D721Med (cell line): ENCODE measurements at regions not wholly inside any gene's neighbourhood (a gene's known extent, or its start where the extent isn't known, plus 50 kb on each side); places are given as distances from the start of the nearest gene placed in this dataset.

Experiments used
- DNase-seq: peaks from one replicate; pipeline ENCODE4 v3.0.0; 2011; ENCODE audit warnings: low spot score; ENCODE audit not compliant: insufficient read length
- FAIRE-seq: peaks from 2 replicates; lab custom pipeline; 2011; peaks lifted over from hg19 to GRCh38; lab: Jason Lieb, UNC
- TF ChIP-seq, protein P1 (sequence below): IDR thresholded peaks from 2 replicates; pipeline ENCODE4 v1.5.1; 2012; ENCODE audit warnings: mild to moderate bottlenecking, control low read depth; ENCODE audit not compliant: insufficient read depth; ENCODE audit errors: missing control alignments

DNA sequence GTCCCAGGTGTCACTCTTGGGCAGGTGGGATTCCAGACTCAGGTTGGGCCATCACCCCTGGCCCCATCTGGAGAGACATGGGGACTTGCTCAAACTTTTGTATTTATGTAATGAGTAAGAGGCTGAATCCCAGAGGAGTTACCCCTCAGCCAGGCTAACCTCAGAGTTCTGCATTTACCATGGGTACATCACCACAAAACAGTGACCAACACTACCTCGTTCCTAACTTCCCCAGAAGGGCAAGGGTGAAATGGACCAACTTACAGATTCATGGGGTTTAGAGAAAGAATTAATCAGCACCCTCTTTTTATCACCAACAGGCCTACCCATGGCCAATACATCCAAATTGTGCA, 259.9 kb upstream of the MARCKS start:
- TF ChIP-seq, protein P1, sequence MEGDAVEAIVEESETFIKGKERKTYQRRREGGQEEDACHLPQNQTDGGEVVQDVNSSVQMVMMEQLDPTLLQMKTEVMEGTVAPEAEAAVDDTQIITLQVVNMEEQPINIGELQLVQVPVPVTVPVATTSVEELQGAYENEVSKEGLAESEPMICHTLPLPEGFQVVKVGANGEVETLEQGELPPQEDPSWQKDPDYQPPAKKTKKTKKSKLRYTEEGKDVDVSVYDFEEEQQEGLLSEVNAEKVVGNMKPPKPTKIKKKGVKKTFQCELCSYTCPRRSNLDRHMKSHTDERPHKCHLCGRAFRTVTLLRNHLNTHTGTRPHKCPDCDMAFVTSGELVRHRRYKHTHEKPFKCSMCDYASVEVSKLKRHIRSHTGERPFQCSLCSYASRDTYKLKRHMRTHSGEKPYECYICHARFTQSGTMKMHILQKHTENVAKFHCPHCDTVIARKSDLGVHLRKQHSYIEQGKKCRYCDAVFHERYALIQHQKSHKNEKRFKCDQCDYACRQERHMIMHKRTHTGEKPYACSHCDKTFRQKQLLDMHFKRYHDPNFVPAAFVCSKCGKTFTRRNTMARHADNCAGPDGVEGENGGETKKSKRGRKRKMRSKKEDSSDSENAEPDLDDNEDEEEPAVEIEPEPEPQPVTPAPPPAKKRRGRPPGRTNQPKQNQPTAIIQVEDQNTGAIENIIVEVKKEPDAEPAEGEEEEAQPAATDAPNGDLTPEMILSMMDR = no peak
- DNase-seq = no peak
- FAIRE-seq = no peak

DNA sequence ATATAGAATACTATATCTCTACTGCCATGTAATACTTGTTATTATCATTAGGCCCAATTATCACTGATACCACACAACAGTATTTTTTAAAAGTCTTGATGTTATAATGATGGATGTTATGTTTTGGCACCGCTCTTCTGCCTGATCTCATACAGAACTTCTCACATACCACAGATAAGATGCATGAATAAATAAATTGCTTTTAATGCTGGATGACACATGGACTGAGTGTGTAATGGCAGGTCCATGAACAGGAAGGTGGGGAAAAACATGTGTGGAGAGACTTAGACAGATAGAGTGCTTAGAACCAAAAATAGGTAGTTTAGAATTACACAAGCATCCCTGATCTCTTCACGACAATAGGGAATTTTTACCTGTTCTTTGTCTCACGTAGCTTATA, 258.4 kb upstream of the MARCKS start:
- TF ChIP-seq, protein P1 = no peak
- DNase-seq = no peak
- FAIRE-seq = no peak

DNA sequence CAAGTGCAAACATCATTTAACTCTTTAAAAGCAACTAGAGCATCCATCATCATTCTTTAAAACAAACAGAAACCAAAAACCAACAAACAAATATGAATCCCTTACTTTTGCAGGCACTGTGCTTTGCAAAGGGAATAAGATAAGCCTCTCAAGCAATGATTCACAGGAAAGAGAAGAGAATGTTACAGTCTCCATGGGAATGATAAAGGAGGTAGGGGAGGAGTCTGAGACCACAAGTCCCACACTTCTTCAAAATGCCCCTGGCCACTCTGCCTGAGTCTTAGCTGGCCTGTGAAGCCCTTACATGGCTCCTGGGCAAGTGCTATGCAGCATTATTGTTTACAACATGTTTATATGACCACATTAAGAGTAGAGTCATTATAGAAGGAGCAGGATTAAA, 257.7 kb upstream of the MARCKS start:
- no peak for FAIRE-seq
- DNase-seq = no peak
- TF ChIP-seq, protein P1 = no peak

DNA sequence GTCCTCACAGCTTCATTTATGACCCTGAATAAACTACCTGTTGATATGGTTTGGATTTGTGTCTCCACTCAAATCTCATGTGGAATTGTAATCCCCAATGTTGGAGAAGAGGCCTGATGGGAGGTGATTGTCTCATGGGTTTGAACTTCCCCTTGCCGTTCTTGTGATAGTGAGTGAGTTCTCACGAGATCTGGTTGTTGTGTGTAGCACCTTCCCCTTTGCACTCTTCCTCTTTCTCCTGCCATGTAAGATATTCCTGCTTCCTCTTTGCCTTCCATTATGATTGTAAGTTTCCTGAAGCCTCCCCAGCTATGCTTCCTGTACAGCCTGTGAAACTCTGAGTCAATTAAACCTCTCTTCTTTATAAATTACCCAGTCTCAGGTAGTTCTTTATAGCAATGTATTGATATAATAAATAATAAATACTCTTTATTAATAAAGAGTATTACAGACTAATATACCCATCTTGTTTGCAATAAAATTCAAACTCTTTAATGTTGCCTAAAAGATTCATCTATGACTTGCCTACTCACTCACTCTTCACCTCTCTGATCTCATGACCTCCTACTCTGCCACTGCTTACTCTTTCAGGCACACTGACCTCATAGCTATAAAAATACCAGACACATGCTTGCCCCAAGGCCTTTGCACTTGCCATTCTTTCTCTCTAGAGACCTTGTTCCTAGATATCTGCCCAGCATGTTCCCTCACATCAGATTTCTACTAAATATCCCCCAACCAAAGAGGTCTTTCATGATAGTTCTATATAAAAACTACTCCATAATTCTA, 256.4 kb upstream of the MARCKS start:
- TF ChIP-seq, protein P1 = no peak
- no peak for DNase-seq
- no peak for FAIRE-seq

DNA sequence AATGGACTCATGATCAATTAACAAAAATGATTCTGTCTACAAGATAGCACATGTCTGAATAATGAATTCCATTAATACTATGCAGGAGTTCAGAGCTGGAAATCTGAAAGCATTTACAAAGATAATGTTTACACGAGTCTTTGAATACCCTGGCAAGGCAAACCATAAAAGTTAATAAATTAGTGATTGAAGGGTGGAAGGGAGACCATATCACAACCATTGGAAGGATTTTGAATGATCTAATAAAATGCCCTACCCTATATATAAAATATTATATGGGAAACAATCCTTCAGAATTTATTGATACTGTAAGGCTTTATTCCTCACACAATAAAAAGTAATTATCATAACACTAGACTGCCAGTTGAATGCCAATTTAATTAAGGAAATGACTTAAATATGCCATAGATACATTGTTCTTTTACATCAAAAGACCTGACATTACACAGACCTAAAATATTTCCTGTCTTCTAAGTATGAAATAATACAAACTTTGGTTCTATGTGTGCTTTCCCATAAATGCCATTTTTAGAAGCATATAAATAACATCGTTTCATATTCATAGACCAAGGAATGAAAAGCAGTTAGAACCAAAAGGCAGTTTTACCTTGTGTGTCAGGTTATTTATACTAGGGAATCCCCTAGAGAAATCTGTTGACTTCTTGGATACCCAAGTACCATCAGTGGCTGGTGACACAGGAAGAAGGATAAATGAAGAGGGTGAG, 249.2 kb upstream of the MARCKS start:
- FAIRE-seq = no peak

DNA sequence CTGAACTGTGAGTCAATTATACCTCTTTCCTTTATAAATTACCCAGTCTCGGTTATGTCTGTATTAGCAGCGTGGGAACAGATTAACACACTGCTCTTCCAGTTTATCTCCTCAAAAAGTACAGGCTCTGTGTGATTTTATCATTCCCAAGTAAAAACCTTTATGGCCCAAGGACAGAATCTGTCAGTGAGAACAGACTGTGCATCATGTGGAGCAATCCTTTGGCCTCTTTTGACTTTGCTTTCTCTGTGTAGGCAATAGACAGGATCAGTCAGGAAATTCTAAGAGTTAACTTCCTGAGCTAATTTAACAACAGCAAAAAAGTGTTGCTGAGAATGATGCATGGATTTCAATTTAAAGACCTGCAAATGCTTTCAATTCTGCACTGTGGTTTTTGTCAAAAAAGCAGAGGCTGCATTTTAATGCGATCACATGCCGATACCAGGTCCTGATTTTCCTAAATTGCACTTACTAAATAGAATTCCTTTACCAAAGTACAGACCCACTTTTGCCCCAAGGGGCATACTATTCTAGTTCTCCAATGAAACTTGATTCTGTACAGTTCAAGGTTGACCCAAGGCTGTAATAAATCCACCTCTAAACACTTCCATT, 246.7 kb upstream of the MARCKS start:
- TF ChIP-seq, protein P1 = no peak
- FAIRE-seq = no peak

More for the DNA sequence above, 249.2 kb upstream of the MARCKS start:
- TF ChIP-seq, protein P1 = no peak
- no peak for DNase-seq

More for the DNA sequence above, 246.7 kb upstream of the MARCKS start:
- DNase-seq = no peak
